Esophagus squamous epithelium (tissue), 5 donors: ENCODE measurements at regions not wholly inside any gene's neighbourhood (a gene's known extent, or its start where the extent isn't known, plus 50 kb on each side); places are given as distances from the start of the nearest gene placed in this dataset.

Experiments
- DNase-seq: peaks from one replicate; lab custom pipeline; 2025; lab: John Stamatoyannopoulos, UW
- H3K27ac ChIP-seq, 4 donors: fragments of 200-600 bp; sonication (generic); one replicate each; pipeline ENCODE4 v1.5.1; 2016 to 2019; ENCODE audit warnings: mild to moderate bottlenecking in 1 of 4
- H3K27me3 ChIP-seq, 4 donors: fragments of 200-600 bp; sonication (generic); 1 replicate in 3 of 4; 2 replicates in 1 of 4; pipeline versions ENCODE4 v1.5.1 to v1.6.0; 2017 to 2021; ENCODE audit warnings: antibody characterized with exemption in 1 of 4
- H3K36me3 ChIP-seq, 3 donors: fragments of 200-600 bp; sonication (generic); one replicate each; pipeline ENCODE4 v1.5.1; 2016 to 2019
- H3K4me1 ChIP-seq, 3 donors: fragments of 200-600 bp; sonication (generic); one replicate each; pipeline ENCODE4 v1.5.1; 2017 to 2019
- H3K4me3 ChIP-seq, 4 donors: fragments of 200-600 bp; sonication (generic); 1 replicate in 3 of 4; 2 replicates in 1 of 4; pipeline ENCODE4 v1.5.1; 2016 to 2019; ENCODE audit warnings: mild to moderate bottlenecking in 2 of 4, moderate library complexity in 1 of 4
- H3K9me3 ChIP-seq, 3 donors: fragments of 200-600 bp; sonication (generic); one replicate each; pipeline ENCODE4 v1.5.1; 2016 to 2019
- CTCF ChIP-seq, 6 experiments: fragments of 450-650 bp in 4 of 6; fragments of 200-600 bp in 2 of 6; sonication (generic) in 2 of 6; IDR thresholded peaks; one replicate each; pipeline ENCODE4 v1.5.1; 2016 to 2019; ENCODE audit warnings: antibody characterized with exemption in 6 of 6, mild to moderate bottlenecking in 4 of 6, moderate library complexity in 4 of 6
- POLR2A ChIP-seq, 4 donors: fragments of 450-650 bp; IDR thresholded peaks; one replicate each; pipeline ENCODE4 v1.6.1; 2017; ENCODE audit warnings: antibody characterized with exemption in 4 of 4, mild to moderate bottlenecking in 4 of 4, moderate library complexity in 3 of 4
- WGBS, 2 donors: methylation state at CpG; one replicate each; pipeline ENCODE4 v1.1.5; 2018; 5-methylcytosine and 5-hydroxymethylcytosine counted together
- intact Hi-C: fragments of 100-400 bp; cut with DNase I; formaldehyde crosslinking; loops from one replicate; pipeline ENCODE4 v1.15.0; 2022
- donor health status: DM: yes; HTN: yes; CAD: no.

- no peak overlapping the region for H3K4me3 ChIP-seq
- H3K27ac ChIP-seq: no peak overlapping the region
- 73 to 77% methylated on average over 11 of the region's 11 CpGs for WGBS, 2 donors
- intact Hi-C loops: no loop called here
- H3K27me3 ChIP-seq: no peaks in the 10 kb centered on the region
- no peaks in the 10 kb centered on the region for H3K4me1 ChIP-seq
- H3K36me3 ChIP-seq: no peaks in the 10 kb centered on the region
- no peaks in the 10 kb centered on the region for H3K9me3 ChIP-seq
- no peak for TF ChIP-seq POLR2A (IDR thresholded peaks at IDR 0.05)
- TF ChIP-seq CTCF (IDR thresholded peaks at IDR 0.05): no peak
- no peak for DNase-seq
Observed at GRCh38 chr7:118328505-118329211, 104.2 kb downstream of the ANKRD7 start.

GRCh38 chr7:118330388-118330787 lies 105.9 kb downstream of the ANKRD7 start:
- Histone ChIP-seq H3K4me1 (no peaks in the 10 kb centered on the region), H3K36me3 (no peaks in the 10 kb centered on the region), H3K27ac (no peak overlapping the region), H3K4me3 (no peak overlapping the region), H3K9me3 (no peaks in the 10 kb centered on the region), H3K27me3 (no peaks in the 10 kb centered on the region)
- intact Hi-C loops: no loop called here
- no peak for DNase-seq
- TF ChIP-seq POLR2A (IDR thresholded peaks at IDR 0.05): no peak
- WGBS, 2 donors: 45 to 69% methylated on average over 3 of the region's 3 CpGs

GRCh38 chr7:118346748-118347147 lies 122.2 kb downstream of the ANKRD7 start:
- TF ChIP-seq CTCF (IDR thresholded peaks at IDR 0.05): no peak
- no peak for TF ChIP-seq POLR2A (IDR thresholded peaks at IDR 0.05)
- Histone ChIP-seq H3K4me3 (no peak overlapping the region), H3K4me1 (no peaks in the 10 kb centered on the region), H3K9me3 (no peaks in the 10 kb centered on the region), H3K36me3 (no peaks in the 10 kb centered on the region), H3K27ac (no peak overlapping the region), H3K27me3 (no peaks in the 10 kb centered on the region)
- DNase-seq: no peak
- intact Hi-C loops: no loop called here

GRCh38 chr7:118349604-118350003 lies 125.1 kb downstream of the ANKRD7 start:
- Histone ChIP-seq H3K36me3 (no peaks in the 10 kb centered on the region), H3K27ac (no peak overlapping the region), H3K27me3 (no peaks in the 10 kb centered on the region), H3K4me3 (no peak overlapping the region), H3K9me3 (no peaks in the 10 kb centered on the region), H3K4me1 (no peaks in the 10 kb centered on the region)
- TF ChIP-seq POLR2A (IDR thresholded peaks at IDR 0.05) (no peak), CTCF (IDR thresholded peaks at IDR 0.05) (no peak)
- intact Hi-C loops: no loop called here
- DNase-seq: no peak
- WGBS, 2 donors: 70 to 88% methylated on average over 1 of the region's 1 CpG

- H3K27ac ChIP-seq: no peak overlapping the region
- DNase-seq: no peak
- WGBS, 2 donors: 88 to 90% methylated on average over 1 of the region's 1 CpG
- TF ChIP-seq POLR2A (IDR thresholded peaks at IDR 0.05) (no peak), CTCF (IDR thresholded peaks at IDR 0.05) (no peak)
- intact Hi-C loops: no loop called here
- no peaks in the 10 kb centered on the region for H3K36me3 ChIP-seq
- H3K4me1 ChIP-seq: no peaks in the 10 kb centered on the region
- no peaks in the 10 kb centered on the region for H3K9me3 ChIP-seq
- no peak overlapping the region for H3K4me3 ChIP-seq
- H3K27me3 ChIP-seq: no peaks in the 10 kb centered on the region
Observed at GRCh38 chr7:118350260-118350659, 125.8 kb downstream of the ANKRD7 start.
